ENCODE measurements at regions not wholly inside any gene's neighbourhood (a gene's known extent, or its start where the extent isn't known, plus 50 kb on each side); places are given as distances from the start of the nearest gene placed in this dataset.
"Not testable (repeated sequence)": the region's sequence is repeated elsewhere in the genome, so short reads cannot be mapped to it uniquely, and the experiment has no call there.

- in situ Hi-C loops (cut with HindIII; ENCODE audit: low pct_ligation_motif_present, low sequenced_read_pairs) = no loop called here
- peak; percentile 51 for DNase-seq
- no peak overlapping the region for H3K4me3 ChIP-seq (ENCODE audit: low read depth, low read length)
- no peak for TF ChIP-seq CTCF (IDR thresholded peaks at IDR 0.05; ENCODE audit: low read depth, low read length, missing control alignments)
- H3K27me3 ChIP-seq (replicated peaks) = no peaks in the 10 kb centered on the region
- H3K27ac ChIP-seq = no peak overlapping the region
- H3K36me3 ChIP-seq (replicated peaks) = no peaks in the 10 kb centered on the region
Measured at GRCh38 chrX:96480081-96480480, 204.6 kb upstream of the DIAPH2 start.

GRCh38 chrX:96481831-96482230, 202.8 kb upstream of the DIAPH2 start:
- Histone ChIP-seq H3K4me3 (ENCODE audit: low read depth, low read length) (no peak overlapping the region), H3K36me3 (replicated peaks) (no peaks in the 10 kb centered on the region), H3K27me3 (replicated peaks) (no peaks in the 10 kb centered on the region), H3K27ac (no peak overlapping the region)
- TF ChIP-seq CTCF (IDR thresholded peaks at IDR 0.05; ENCODE audit: low read depth, low read length, missing control alignments) = no peak
- in situ Hi-C loops (cut with HindIII; ENCODE audit: low pct_ligation_motif_present, low sequenced_read_pairs) = no loop called here
- no peak for DNase-seq

- Histone ChIP-seq H3K36me3 (replicated peaks) (no peaks in the 10 kb centered on the region), H3K27ac (no peak overlapping the region), H3K27me3 (replicated peaks) (no peaks in the 10 kb centered on the region), H3K4me3 (ENCODE audit: low read depth, low read length) (no peak overlapping the region)
- DNase-seq = no peak
- no peak for TF ChIP-seq CTCF (IDR thresholded peaks at IDR 0.05; ENCODE audit: low read depth, low read length, missing control alignments)
- in situ Hi-C loops (cut with HindIII; ENCODE audit: low pct_ligation_motif_present, low sequenced_read_pairs) = no loop called here
Measured at GRCh38 chrX:96483647-96484160, 200.9 kb upstream of the DIAPH2 start.

GRCh38 chrX:96486687-96487086, 198.0 kb upstream of the DIAPH2 start:
- DNase-seq; H3K27ac ChIP-seq; H3K36me3 ChIP-seq (replicated peaks); H3K27me3 ChIP-seq (replicated peaks); in situ Hi-C loops (cut with HindIII; ENCODE audit: low pct_ligation_motif_present, low sequenced_read_pairs); H3K4me3 ChIP-seq (ENCODE audit: low read depth, low read length): not testable (repeated sequence)

GRCh38 chrX:96502507-96502906, 182.1 kb upstream of the DIAPH2 start:
- H3K4me3 ChIP-seq (ENCODE audit: low read depth, low read length) = no peak overlapping the region
- no peak for TF ChIP-seq CTCF (IDR thresholded peaks at IDR 0.05; ENCODE audit: low read depth, low read length, missing control alignments)
- no peak overlapping the region for H3K27ac ChIP-seq
- no peaks in the 10 kb centered on the region for H3K27me3 ChIP-seq (replicated peaks)
- in situ Hi-C loops (cut with HindIII; ENCODE audit: low pct_ligation_motif_present, low sequenced_read_pairs) = no loop called here
- no peaks in the 10 kb centered on the region for H3K36me3 ChIP-seq (replicated peaks)
- DNase-seq = no peak

- DNase-seq; H3K27ac ChIP-seq; H3K27me3 ChIP-seq (replicated peaks); H3K36me3 ChIP-seq (replicated peaks); H3K4me3 ChIP-seq (ENCODE audit: low read depth, low read length); in situ Hi-C loops (cut with HindIII; ENCODE audit: low pct_ligation_motif_present, low sequenced_read_pairs): not testable (repeated sequence)
Measured at GRCh38 chrX:96529386-96529785, 155.3 kb upstream of the DIAPH2 start.

GRCh38 chrX:96538104-96538725, 146.4 kb upstream of the DIAPH2 start:
- Histone ChIP-seq H3K27ac (no peak overlapping the region), H3K36me3 (replicated peaks) (no peaks in the 10 kb centered on the region), H3K27me3 (replicated peaks) (no peaks in the 10 kb centered on the region), H3K4me3 (ENCODE audit: low read depth, low read length) (no peak overlapping the region)
- no peak for DNase-seq
- in situ Hi-C loops (cut with HindIII; ENCODE audit: low pct_ligation_motif_present, low sequenced_read_pairs) = no loop called here
- TF ChIP-seq CTCF (IDR thresholded peaks at IDR 0.05; ENCODE audit: low read depth, low read length, missing control alignments) = no peak
